Inflammatory macrophage treated with lipopolysaccharide for 4 hours (primary cell): ENCODE measurements at regions not wholly inside any gene's neighbourhood (a gene's known extent, or its start where the extent isn't known, plus 50 kb on each side); places are given as distances from the start of the nearest gene placed in this dataset.

Experiments used
- DNase-seq: peaks from one replicate; pipeline ENCODE4 v3.0.0-alpha.2; 2020

DNA sequence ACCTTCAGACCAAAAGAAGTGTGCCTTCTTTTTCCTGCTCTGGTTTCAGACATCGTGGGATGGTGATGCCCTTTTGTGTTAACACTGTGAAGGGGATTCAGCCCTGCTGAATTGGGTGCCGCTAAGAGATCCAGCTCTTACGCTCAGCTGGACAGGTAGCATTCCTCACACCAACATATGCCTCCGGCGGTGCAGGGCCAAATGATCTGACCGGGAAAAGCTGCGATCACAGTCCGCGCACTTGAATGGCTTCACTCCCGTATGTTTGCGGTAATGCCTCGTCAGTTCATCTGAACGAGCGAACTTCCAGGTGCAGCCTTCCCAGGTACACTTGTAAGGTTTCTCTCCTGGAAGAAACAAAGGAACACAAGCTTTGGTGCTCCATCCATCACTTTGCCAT, 438.9 kb downstream of the KLF12 start:
- DNase-seq, result no peak

DNA sequence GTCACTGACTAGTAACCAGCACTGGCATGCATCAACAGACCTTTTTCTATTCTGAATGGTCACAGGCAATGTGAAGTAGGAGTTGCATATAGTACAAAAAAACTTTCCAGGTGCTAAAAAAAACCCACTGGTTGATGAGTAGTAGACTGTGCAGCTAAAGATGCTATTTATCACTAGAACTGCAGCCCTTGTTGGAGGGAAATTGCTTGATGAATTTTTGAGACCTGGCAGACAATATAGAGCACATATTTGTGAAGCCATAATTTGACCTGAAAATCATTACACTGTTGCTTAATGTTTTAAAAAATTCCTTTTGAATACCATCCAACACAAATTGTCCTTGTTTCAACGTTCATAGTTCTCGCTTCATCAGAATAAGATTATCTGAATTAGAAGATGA, 441.0 kb downstream of the KLF12 start:
- DNase-seq, result no peak

DNA sequence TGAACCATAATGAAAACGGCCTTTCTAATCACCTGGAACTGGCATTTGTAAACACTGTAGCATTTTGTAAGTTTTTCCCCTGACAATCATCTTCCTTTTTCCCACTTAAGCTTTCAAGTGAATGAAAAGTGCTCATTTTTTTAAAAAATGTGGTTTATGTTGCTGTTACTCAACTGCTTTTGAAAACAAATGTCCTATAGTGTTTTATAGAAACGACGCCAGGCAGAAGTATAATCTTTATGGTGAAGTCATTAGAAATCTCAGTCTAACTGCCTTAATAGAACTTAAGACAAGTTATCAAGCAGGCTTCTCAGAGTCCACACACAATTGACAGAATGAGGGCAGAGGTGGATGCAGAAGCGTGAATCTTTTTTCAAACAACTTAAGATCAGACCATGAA, 442.3 kb downstream of the KLF12 start:
- no peak for DNase-seq

DNA sequence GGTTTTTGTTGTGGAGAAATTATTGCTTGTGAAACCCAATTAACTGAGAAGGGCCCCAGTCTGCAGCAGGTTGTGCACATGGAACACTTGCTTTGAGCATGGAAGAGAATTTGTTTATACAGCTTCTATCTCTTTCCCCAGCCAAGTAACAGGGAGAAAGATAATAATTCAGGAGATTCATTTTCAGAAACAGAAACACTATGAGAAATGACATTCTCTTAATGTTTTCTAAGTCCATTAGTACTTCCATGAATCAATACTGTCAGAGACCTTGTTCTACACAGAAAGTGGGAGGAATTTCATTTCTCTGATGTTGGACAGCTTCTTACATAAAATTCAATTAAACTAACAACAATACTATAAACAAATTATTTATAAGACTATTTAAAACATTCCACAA, 446.3 kb downstream of the KLF12 start:
- no peak for DNase-seq

DNA sequence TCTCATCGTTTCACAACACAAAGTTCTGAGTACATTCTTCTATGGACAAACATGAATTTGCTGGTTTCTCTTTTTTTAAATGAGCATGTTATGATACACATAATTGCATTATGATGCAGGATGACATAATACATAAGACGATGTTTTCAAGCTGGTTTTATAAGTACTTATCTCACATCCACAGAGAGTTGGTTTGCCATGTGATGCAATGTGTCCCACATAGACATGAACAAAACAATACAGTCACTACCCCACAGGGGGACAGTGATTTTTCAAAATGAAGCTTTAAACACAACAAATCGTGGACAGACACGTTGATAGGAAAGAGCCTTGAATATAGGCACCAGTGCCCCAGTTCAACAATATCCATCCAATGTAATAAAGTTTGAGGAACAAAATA, 447.1 kb downstream of the KLF12 start:
- no peak for DNase-seq

DNA sequence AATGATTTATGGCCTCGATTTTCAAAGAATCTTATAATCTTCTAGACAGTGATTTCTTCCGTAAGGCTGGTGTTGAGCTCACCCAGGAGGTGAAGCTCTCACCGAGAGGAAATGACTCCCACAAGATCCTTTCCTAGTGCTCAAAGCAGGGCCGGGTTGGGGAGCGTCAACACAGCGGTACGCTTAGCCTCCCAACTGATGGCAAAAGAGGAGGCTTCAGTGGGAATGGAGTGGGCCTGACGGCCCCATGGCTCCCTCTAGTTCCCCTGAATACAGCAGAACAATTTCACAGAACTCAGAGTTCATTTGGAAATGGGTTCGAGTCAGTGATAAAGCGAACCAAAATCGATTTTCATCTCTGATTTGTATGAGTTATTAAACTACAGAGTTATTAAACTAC, 449.5 kb downstream of the KLF12 start:
- DNase-seq, result no peak

DNA sequence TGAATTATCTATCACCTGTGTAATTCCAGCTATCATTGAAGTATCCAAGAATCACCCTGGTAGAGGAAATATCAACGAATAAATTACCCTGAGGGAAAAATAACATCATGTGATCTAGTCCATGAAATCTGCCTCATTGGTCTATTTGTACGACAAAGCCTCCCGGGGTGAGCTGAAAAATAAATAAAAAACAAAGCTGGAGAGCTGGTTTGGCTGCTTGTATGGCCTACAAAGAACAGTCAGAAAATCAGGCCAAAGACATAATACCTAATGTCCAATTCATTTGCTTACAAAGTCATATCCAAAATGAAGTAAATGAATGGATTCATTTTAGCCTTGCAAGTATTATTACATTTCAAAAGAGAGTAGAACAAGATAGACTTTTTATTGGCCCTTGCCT, 449.9 kb downstream of the KLF12 start:
- no peak for DNase-seq

DNA sequence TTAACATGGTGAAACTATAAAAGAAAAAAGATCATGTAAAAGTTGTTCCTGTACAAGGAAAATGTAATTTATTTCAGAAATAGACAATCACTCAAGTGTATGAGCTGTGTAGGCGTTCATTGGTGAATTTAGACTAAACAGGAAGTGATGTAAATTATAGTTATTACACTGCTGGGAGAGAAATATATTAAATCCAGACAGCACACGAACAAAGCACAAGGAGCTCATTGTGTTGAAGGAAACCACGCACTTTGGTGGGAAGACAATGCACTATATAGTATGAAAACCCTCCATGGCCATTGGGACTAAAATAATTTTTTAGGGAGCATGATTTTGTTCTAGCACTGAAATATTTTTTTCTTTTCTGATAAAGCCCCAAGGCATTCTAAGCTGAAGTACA, 450.5 kb downstream of the KLF12 start:
- no peak for DNase-seq

DNA sequence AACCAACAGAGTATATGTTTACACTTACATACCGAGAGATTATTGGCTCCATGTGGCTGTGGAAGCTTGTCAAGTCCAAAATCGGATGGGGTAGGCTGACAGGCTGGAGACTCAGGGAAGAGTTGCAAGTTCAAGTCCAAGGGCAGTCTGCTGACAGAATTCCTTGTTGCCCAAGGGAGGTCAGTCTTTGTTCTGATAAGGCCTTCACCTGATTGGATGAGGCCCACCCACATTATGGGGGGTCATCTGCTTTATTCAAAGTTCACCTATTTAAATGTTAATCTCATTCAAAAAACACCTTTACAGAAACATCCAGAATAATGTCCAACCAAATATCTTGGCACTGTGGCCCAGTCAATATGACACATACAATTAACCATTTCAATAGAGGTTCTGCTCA, 452.4 kb downstream of the KLF12 start:
- no peak for DNase-seq

DNA sequence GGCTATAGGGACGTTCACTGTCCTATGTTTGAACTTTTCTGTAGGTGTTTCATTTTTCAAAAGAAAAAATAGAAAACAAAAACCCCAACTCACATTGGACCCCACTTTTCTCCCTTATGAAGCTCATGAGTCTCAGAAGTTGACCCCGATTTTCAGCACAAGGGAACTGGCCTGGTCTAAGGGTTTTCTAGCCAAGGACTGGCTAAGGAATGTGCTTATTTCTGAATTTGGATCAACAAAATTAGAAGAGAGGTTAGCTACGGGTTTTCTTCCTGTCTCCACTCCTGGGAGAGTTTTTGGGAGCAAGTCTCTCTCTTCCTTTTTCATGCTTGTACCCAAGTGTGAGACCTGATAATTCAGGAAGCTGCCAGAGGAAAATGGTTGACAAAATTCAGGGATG, 453.2 kb downstream of the KLF12 start:
- no peak for DNase-seq

DNA sequence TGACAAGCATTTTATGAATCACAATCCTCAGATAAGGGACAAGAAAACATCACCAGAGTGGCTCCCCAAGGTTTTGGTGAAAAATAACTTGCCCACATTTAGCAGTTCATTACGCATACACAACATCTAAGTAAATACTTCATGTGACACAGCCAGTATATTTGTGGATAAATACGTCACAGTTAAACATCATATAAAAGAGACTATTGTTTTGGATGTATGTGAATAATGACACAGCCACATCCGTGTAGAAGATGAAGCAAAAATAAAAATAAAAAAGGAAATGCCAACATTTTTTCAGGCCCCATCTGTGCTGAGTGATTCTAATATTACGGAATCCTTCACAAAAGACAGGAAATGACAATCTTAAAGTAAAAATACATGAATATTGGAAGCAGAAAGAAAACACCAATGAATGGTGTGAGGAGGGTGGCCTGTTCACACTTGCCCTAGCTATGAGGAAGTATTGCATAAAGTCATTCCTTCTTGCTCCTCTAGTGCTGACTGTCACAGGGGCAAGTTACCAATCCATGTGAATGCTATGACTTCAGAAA, 457.1 kb downstream of the KLF12 start:
- no peak for DNase-seq

DNA sequence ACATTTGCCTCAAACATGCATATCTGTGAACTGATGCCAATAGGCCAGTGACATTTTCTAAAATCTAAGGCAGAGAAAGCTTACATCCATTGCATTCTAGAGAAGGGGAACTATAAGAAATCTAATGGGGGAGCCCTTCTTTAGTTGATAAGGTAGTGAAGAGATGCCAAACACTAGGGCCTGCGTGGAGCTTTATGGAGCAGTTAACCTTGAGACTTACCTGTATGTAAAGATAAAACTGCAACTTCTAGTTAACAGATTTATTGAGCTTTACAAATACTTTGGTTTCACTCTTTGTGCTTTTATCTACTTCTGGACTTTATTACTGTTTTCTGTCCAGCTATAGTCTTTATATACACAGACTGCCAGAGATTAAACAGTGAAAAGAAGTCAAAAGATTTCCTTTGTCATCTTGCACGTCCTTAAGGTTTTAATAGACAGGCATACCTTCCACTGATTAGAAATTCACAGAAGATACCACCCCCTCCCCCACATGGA, 457.6 kb downstream of the KLF12 start:
- no peak for DNase-seq

DNA sequence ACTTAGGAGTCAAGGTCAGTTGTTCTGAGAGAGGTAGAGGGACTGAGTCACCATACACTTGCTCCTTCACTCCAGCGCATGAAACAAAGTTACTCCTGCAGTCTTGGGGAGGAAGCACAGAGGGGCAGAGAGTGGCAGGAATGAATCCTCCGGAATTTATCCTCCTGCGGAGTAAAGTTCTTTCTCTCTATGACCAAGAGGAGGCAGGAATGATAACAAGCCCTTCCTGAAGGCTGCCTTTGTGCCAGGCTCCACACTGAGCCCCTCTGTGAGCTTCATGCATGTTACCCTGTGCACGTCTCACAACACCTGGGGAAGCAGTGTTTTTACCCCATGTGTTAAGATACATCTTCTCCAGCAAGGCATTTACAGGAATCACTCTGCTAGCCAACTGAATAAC, 458.4 kb downstream of the KLF12 start:
- DNase-seq, result no peak

DNA sequence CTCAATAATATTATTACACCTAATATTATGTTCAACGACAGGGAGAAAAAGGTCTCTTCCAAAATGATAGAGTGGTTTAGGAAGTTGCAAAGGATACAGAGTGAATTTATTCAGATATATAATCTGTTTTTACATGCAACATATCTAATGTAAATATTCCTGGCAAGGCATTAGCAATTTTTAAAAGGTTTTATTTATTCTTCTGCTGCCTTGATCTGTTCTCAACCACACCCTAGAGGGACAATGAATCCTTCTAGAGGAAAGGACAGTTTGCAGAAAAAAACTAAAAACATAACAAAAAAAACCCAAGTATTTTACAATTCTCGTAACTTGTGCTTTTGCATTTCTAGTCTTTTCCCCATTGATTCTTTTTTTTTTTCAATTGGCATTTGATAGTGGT, 459.6 kb downstream of the KLF12 start:
- no peak for DNase-seq

DNA sequence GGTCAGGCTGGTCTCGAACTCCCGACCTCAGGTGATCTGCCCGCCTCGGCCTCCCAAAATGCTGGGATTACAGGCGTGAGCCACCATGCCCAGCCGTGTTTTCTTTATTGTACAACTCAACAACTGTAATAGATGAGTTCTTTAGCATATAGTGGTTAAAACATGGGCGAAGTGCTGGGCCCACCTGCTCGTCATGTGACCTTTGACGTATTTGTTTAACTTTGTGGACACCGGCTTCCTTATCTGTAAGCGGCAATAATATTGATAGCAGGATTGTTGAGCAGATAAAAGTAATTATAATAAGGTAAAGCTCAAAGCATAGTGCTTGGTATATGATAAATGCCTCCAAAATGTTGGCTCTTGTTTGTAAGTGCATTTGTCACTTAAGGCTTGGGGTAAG, 460.3 kb downstream of the KLF12 start:
- no peak for DNase-seq

DNA sequence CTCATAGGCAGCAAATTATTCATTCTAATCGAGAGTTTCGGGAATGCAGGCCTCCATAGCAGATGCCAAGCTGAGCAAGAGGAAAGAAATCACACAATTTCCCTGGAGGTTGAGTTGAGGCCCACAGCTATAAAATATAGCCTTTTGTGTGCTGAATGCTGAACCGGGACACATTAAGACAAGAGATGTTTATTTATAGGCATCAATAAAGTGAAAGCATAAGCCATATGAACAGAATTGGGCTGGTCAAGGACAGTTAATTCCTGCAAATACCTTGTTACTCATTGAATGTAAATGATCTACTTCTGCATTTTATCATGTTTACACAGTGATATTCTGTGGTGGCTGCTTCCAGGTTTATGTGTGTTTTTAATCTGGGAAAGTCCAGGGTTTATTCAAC, 461.7 kb downstream of the KLF12 start:
- DNase-seq, result no peak

DNA sequence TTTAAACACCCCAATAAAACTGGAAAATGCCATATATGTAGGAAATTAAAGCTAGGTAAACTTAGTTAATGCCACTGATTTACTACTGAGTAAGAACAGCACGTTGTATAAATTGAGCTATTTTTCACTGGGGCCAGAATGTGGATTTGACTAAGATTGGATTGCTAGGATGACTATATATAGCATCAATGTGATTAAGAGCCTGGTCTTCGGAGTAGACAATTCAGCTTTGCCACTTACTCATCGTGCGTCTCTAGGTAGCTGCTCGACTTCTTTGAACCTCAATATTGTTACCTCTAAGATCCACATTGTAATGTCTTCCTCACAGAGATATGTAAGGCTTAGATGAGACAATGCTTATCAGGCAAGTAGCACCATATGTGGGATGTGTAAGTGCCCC, 462.5 kb downstream of the KLF12 start:
- no peak for DNase-seq

DNA sequence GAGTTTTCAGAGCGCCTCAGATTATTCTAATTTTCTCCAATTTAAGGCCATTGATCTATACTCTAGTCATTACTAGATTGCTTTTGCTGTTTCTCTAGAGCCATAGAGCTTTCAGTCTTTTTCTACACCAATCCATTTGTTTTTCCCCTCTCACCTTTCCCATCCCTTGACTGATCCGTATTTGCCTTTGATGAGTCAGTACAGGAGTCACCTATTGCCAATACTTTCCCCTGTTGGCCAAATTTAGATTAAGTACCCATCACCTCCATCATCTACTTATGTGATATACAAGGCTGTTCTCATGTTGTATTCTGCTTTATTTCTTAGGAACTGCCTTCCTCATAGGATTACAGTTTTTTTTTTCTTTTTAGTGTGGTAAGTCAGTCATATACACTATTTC, 463.2 kb downstream of the KLF12 start:
- no peak for DNase-seq

DNA sequence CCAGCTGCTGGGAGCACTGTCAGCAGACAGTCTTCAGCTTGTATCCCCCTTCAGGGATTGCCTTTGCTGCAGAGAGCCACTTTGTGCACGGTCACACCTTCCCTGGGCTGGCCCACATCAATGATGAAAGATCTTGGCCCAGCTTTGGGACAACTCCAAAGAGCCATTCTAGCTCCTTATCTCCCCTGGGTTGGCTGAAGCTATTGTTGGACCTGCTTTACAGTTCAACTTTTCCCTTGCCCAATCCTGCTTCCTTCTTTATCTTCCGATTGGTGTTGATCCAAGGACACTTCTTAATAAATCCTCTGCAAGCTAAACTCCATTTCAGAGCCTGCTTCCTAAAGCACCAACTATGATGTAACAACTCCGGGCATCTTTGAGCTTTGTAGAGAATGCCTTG, 466.4 kb downstream of the KLF12 start:
- DNase-seq, result no peak

DNA sequence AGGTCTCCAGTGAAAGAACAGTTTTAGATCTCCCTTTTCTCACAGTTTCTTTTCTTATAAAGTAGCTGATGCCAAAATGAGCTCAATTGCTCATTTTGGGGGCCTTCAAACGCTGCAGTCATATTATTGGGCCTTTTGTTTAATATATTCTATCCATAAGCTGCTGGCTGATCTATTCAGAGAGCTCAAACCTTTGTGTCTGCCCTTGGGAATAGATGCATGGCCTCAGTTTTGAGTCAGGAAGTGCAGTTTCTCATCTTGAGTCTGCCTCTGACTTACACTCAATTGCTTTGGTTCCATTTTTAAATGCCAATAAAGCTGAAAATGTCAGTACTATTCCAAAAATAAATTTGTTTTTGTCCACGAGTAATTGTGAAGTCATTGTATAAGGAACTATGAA, 468.9 kb downstream of the KLF12 start:
- DNase-seq, result no peak

DNA sequence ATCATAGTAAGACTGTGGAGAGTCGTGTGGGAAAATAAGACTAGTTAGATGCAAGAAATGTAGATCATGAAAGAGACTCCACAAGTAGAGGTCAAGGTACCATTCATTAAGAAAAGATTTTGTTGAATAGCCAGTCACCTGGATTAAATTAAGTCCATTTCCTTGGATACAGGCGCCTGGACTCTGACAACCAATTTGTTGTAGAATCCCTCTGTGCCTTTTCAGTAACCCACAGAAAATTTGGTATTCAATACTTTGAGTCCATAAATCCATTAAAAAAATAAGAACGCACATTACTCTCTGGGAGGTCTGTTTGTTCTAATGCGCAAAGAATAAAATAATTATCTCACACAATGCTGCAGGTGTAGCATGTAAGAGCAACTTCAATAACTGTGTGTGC, 469.4 kb downstream of the KLF12 start:
- no peak for DNase-seq

DNA sequence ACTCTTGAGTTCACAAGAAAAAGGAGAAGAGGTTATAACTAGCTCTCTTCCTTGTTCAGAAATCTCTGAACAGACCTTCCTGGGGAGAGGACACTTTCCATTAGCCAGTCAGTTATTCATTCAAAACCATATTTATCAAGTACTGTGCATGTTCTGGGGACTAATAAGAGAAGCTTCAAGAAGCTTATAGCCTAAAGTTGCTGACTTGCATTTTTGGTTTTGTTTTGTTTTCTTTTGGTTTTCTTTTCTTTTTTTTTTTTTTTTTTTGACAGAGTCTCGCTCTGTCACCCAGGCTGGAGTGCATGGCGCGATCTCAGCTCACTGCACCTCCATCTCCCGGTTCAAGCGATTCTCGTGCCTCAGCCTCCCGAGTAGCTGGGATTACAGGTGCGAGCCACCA, 471.4 kb downstream of the KLF12 start:
- no peak for DNase-seq

DNA sequence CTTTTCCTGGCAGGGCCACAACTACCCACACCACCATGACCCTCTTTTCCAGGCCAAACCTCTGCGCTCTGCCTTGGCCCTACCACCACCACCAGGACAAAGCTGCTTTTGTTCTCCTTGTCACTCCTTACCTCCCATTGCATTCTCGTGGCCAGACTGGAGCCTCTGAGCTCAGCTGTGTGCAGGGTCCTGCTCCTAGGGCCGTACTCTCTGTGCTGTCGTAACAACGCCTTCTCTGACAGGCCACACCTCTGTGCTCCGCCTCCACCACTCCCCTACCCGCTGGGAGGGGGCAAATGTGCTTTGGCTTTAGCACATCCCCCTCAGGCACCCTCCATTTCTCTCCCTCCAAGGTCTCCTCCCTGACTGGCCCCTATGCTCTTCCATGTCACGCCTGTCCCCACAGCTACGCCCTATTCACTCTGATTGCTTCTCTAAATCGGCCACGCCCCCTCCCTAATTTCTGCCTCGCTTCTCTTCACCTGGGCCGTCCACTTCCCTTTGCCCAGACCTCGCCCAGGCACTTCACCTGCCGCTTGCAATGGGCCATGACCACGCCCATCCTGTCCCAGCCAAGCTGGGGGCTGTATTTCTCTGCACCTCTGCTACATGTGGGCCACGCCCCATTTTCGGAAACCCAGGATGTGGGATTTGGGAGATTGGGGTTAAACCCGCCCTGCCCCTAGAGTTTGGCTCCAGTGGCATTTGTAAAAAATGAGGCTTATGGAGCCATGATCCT, 472.3 kb downstream of the KLF12 start:
- no peak for DNase-seq

DNA sequence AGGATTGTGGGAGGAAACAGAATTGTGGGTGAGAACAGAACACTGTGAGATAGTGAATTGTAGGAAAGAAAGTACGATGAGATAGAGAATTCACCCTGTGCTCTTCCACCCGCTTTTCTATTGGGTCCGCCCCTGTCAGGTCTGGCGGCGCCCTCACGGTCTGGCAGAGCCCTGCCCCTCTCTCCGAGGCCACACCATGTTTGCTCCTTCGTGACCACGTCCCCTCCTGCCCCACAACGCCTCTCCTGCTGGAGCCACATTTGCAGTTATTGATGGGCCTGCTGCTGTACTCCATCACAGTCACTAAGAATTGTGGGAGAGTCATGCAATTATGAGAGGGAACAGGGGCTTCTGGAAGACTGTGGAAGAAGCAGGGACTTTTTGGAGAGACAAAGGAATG, 473.1 kb downstream of the KLF12 start:
- no peak for DNase-seq

DNA sequence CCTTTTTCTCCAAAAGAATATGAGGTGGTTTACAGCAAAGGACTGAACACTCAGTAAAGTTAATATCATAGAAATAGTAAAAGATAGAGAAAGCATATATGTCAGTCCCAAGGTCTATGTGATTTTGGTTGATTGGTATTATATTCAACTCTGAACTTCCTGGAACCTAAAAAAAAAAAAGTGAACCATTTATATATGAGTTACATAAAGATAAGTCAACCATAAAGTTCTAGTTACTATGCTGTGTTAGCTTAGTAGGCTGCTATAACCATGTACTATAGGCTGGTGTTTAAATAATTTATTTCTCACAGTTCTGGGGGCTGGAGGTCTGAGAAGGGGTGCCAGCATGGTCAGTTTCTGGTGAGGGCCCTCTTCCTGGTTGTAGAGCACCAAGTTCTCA, 475.6 kb downstream of the KLF12 start:
- no peak for DNase-seq
